ENCODE measurements at regions not wholly inside any gene's neighbourhood (a gene's known extent, or its start where the extent isn't known, plus 50 kb on each side); places are given as distances from the start of the nearest gene placed in this dataset.

DNA sequence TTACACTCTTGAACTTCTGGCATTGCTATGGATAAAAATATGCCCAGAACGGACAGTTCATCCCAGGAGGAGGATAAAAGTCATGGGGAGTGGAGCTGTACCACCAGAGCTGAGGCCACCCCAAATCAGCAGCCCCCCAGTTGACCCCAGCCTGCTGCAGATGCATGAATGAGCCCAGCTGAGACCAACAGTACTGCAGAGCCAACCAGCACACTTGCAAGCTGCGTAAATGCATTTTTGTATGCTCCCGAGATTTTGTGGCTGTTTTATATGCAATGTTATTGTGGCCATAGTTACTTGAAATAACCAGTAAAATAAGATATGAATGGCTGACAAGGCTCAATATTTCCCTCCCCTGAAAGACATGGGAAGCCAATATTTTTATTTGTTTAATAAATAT is 264.6 kb downstream of the DUSP10 start:
- Histone ChIP-seq H3K4me3 (no peak overlapping the region), H3K27me3 (peaks cover 0 to 5% of the 10 kb centered on the region in 2 donors), H3K4me1 (no peaks in the 10 kb centered on the region), H3K36me3 (no peaks in the 10 kb centered on the region), H3K27ac (no peak overlapping the region), H3K9me3 (no peaks in the 10 kb centered on the region)
- no peak for DNase-seq
- intact Hi-C loops (cut with DNase I; ENCODE audit: low total_unique reads): loop anchor here (10.0 kb wide), 1 partner anchor 978 kb away; no protein-coding TSS in a partner anchor
- TF ChIP-seq, protein P1, sequence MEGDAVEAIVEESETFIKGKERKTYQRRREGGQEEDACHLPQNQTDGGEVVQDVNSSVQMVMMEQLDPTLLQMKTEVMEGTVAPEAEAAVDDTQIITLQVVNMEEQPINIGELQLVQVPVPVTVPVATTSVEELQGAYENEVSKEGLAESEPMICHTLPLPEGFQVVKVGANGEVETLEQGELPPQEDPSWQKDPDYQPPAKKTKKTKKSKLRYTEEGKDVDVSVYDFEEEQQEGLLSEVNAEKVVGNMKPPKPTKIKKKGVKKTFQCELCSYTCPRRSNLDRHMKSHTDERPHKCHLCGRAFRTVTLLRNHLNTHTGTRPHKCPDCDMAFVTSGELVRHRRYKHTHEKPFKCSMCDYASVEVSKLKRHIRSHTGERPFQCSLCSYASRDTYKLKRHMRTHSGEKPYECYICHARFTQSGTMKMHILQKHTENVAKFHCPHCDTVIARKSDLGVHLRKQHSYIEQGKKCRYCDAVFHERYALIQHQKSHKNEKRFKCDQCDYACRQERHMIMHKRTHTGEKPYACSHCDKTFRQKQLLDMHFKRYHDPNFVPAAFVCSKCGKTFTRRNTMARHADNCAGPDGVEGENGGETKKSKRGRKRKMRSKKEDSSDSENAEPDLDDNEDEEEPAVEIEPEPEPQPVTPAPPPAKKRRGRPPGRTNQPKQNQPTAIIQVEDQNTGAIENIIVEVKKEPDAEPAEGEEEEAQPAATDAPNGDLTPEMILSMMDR (IDR thresholded peaks at IDR 0.05): no peak

DNA sequence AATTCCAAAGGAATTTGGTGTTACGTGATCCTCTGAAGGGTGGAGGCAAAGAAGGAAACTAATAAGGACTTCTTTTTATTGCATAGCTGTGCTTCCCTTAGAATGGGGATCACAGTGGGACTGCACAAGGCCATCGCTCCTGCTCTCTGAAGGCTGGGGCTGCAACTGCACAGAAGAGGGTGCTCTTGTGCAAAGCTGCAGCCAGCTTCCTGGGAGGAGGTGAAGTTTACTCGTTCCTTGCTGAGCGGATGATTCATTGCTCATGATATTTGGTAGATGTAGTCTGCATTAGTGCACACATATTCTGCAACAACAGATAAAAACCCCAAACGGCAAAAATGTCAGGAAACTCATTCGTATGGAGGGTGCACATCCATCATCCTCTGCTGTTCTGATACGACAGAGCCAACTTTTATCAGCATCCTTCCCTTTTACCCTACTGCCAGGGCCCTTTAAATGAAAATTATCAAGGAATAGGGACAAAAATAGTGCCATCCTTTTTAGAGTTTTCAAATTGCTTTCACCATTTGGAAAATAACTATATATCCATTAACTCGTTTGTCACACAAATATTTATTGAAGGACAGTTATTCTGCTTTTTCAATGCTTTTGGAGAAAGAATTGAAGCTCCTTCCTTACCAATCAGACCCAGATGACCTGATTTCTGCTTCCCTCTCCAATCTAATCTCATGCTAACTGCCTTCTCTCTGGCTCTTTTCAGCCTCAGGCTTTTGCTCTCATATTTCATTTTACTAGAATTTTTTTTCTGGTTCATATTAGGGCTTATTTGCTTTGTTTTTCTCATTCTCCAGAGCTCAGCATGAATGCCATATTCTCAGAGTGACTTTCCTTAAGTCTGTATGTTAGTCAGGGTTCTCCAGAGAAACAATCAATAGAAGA is 263.6 kb downstream of the DUSP10 start:
- H3K4me3 ChIP-seq: no peak overlapping the region
- peak in 1 of 2 donors; percentile 39 for DNase-seq
- peaks cover 0 to 3% of the 10 kb centered on the region in 2 donors for H3K27me3 ChIP-seq
- TF ChIP-seq, protein P1 (IDR thresholded peaks at IDR 0.05): peak; percentile 38 to 62
- intact Hi-C loops (cut with DNase I; ENCODE audit: low total_unique reads): loop anchor here (10.0 kb wide), 1 partner anchor 977 kb away; no protein-coding TSS in a partner anchor
- no peaks in the 10 kb centered on the region for H3K36me3 ChIP-seq
- H3K4me1 ChIP-seq: no peaks in the 10 kb centered on the region
- H3K27ac ChIP-seq: no peak overlapping the region
- H3K9me3 ChIP-seq: no peaks in the 10 kb centered on the region

GRCh38 chr1:221487781-221488524 is 253.9 kb downstream of the DUSP10 start:
- Histone ChIP-seq H3K27ac (no peak overlapping the region), H3K4me3 (no peak overlapping the region), H3K9me3 (no peaks in the 10 kb centered on the region), H3K4me1 (no peaks in the 10 kb centered on the region), H3K36me3 (no peaks in the 10 kb centered on the region), H3K27me3 (no peaks in the 10 kb centered on the region)
- TF ChIP-seq, protein P1 (IDR thresholded peaks at IDR 0.05): no peak
- intact Hi-C loops (cut with DNase I; ENCODE audit: low total_unique reads): no loop called here
- no peak for DNase-seq

- no peaks in the 10 kb centered on the region for H3K9me3 ChIP-seq
- H3K4me3 ChIP-seq: no peak overlapping the region
- no peaks in the 10 kb centered on the region for H3K27me3 ChIP-seq
- no peak overlapping the region for H3K27ac ChIP-seq
- no peaks in the 10 kb centered on the region for H3K36me3 ChIP-seq
- no peaks in the 10 kb centered on the region for H3K4me1 ChIP-seq
- TF ChIP-seq, protein P1 (IDR thresholded peaks at IDR 0.05): no peak
- DNase-seq: no peak
- intact Hi-C loops (cut with DNase I; ENCODE audit: low total_unique reads): no loop called here
These were observed 253.3 kb downstream of the DUSP10 start for GRCh38 chr1:221488550-221488949.

DNA sequence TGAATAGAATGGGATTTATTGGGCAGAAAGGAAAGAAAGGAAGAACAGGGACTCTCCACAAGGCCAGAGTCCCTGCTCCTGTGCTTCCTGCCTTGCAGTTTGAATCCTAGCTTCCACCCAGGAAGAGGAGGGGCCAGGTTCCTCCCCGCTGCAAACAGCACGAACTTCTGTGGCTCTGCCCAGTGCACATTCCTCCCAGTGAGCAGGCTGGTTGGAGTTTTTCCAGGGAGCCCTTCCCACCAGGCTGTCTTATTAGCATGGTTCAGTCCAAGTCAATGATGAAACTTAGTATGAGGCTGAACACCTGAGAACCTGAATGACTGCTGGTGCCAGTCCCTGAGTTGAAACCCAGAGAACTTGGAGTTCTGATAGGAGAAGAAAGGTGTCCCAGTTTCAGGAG is 247.2 kb downstream of the DUSP10 start:
- Histone ChIP-seq H3K9me3 (no peaks in the 10 kb centered on the region), H3K4me1 (no peaks in the 10 kb centered on the region), H3K27me3 (no peaks in the 10 kb centered on the region), H3K27ac (no peak overlapping the region), H3K4me3 (no peak overlapping the region), H3K36me3 (no peaks in the 10 kb centered on the region)
- intact Hi-C loops (cut with DNase I; ENCODE audit: low total_unique reads): no loop called here
- DNase-seq: no peak
- TF ChIP-seq, protein P1 (IDR thresholded peaks at IDR 0.05): no peak
